ENCODE measurements at regions not wholly inside any gene's neighbourhood (a gene's known extent, or its start where the extent isn't known, plus 50 kb on each side); places are given as distances from the start of the nearest gene placed in this dataset.

- H3K9ac ChIP-seq (ENCODE audit: low read length), result no peak overlapping the region
- no peak overlapping the region for H3K27ac ChIP-seq (ENCODE audit: low read depth, low read length)
- no peaks in the 10 kb centered on the region for H3F3A ChIP-seq (ENCODE audit: insufficient read depth)
- H4K20me1 ChIP-seq (ENCODE audit: low read depth, low read length), result no peaks in the 10 kb centered on the region
- no peak overlapping the region for H3K4me3 ChIP-seq (ENCODE audit: insufficient read depth, low read length, poor library complexity, severe bottlenecking)
- no peak overlapping the region for H3K4me2 ChIP-seq (ENCODE audit: low read depth, low read length, poor library complexity, severe bottlenecking)
- H3K27me3 ChIP-seq (ENCODE audit: low read length), result no peaks in the 10 kb centered on the region
- H3K9me2 ChIP-seq (replicated peaks; ENCODE audit: insufficient read depth, low read length), result no peaks in the 10 kb centered on the region
- H3K36me3 ChIP-seq (ENCODE audit: low read length), result no peaks in the 10 kb centered on the region
- no peak for TF ChIP-seq EZH2phosphoT487 (conservative IDR thresholded peaks at IDR 0.05; ENCODE audit: low read length)
- no peaks in the 10 kb centered on the region for H3K79me2 ChIP-seq (ENCODE audit: insufficient read depth, low read length)
- H2AFZ ChIP-seq (ENCODE audit: low read depth, low read length, severe bottlenecking), result no peak overlapping the region
- H3K9me3 ChIP-seq (ENCODE audit: insufficient read depth, low read length), result no peaks in the 10 kb centered on the region
Measured at GRCh38 chr6:135672256-135672655, 174.7 kb upstream of the AHI1 start.

GRCh38 chr6:135673501-135674309 lies 176.2 kb upstream of the AHI1 start:
- Histone ChIP-seq H4K20me1 (ENCODE audit: low read depth, low read length) (no peaks in the 10 kb centered on the region), H3K36me3 (ENCODE audit: low read length) (no peaks in the 10 kb centered on the region), H3K9ac (ENCODE audit: low read length) (no peak overlapping the region), H3K27ac (ENCODE audit: low read depth, low read length) (no peak overlapping the region), H3F3A (ENCODE audit: insufficient read depth) (no peaks in the 10 kb centered on the region), H3K27me3 (ENCODE audit: low read length) (no peaks in the 10 kb centered on the region), H3K9me2 (replicated peaks; ENCODE audit: insufficient read depth, low read length) (no peaks in the 10 kb centered on the region), H3K4me3 (ENCODE audit: insufficient read depth, low read length, poor library complexity, severe bottlenecking) (no peak overlapping the region), H3K9me3 (ENCODE audit: insufficient read depth, low read length) (no peaks in the 10 kb centered on the region), H2AFZ (ENCODE audit: low read depth, low read length, severe bottlenecking) (no peak overlapping the region), H3K4me2 (ENCODE audit: low read depth, low read length, poor library complexity, severe bottlenecking) (no peak overlapping the region), H3K79me2 (ENCODE audit: insufficient read depth, low read length) (no peaks in the 10 kb centered on the region)
- TF ChIP-seq CTCF (IDR thresholded peaks at IDR 0.05; ENCODE audit: insufficient read depth, low read length, poor library complexity, severe bottlenecking) (no peak), EZH2phosphoT487 (conservative IDR thresholded peaks at IDR 0.05; ENCODE audit: low read length) (no peak)

DNA sequence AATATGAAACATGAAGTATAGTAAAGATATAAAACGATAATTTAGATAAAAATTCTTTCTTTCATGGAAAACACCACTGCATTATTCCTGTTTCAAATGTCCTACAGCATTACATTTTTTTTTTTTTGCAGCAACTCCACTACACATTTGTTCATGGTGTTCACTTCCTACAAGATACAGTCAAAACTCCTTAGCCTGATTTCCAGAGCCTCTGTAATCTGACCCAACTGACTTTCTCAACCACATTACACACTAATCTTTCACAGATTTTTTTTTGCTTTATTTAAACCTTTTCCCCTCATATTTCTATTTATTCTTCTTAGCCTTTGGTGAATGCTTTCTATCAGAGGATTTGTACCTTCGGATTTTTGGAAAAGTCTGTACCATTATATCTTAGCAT lies 176.5 kb upstream of the PDE7B start:
- no peaks in the 10 kb centered on the region for H3K79me2 ChIP-seq (ENCODE audit: insufficient read depth, low read length)
- H3K9me3 ChIP-seq (ENCODE audit: insufficient read depth, low read length), result no peaks in the 10 kb centered on the region
- no peak overlapping the region for H3K27ac ChIP-seq (ENCODE audit: low read depth, low read length)

More for the DNA sequence above, 176.5 kb upstream of the PDE7B start:
- no peaks in the 10 kb centered on the region for H3F3A ChIP-seq (ENCODE audit: insufficient read depth)
- peak overlapping the region; percentile 17 for H2AFZ ChIP-seq (ENCODE audit: low read depth, low read length, severe bottlenecking)
- no peak overlapping the region for H3K4me3 ChIP-seq (ENCODE audit: insufficient read depth, low read length, poor library complexity, severe bottlenecking)
- no peak overlapping the region for H3K9ac ChIP-seq (ENCODE audit: low read length)
- H3K36me3 ChIP-seq (ENCODE audit: low read length), result no peaks in the 10 kb centered on the region
- no peak overlapping the region for H3K4me2 ChIP-seq (ENCODE audit: low read depth, low read length, poor library complexity, severe bottlenecking)
- H3K27me3 ChIP-seq (ENCODE audit: low read length), result no peaks in the 10 kb centered on the region
- no peaks in the 10 kb centered on the region for H4K20me1 ChIP-seq (ENCODE audit: low read depth, low read length)
- no peak for TF ChIP-seq EZH2phosphoT487 (conservative IDR thresholded peaks at IDR 0.05; ENCODE audit: low read length)
- TF ChIP-seq CTCF (IDR thresholded peaks at IDR 0.05; ENCODE audit: insufficient read depth, low read length, poor library complexity, severe bottlenecking), result no peak
- H3K9me2 ChIP-seq (replicated peaks; ENCODE audit: insufficient read depth, low read length), result no peaks in the 10 kb centered on the region

Measured in SU-DHL-6 (cell line).